HFF-Myc (cell line): ENCODE measurements at regions not wholly inside any gene's neighbourhood (a gene's known extent, or its start where the extent isn't known, plus 50 kb on each side); places are given as distances from the start of the nearest gene placed in this dataset.

Experiments
- DNase-seq: peaks from one replicate; pipeline ENCODE4 v3.0.0-alpha.2; 2011; ENCODE audit warnings: low read depth; ENCODE audit errors: extremely low read depth
- H3K4me3 ChIP-seq: replicated peaks from 2 replicates; pipeline ENCODE4 v1.5.1; 2011; ENCODE audit warnings: low read depth, mild to moderate bottlenecking, control low read depth, low read length
- CTCF ChIP-seq: IDR thresholded peaks from 2 replicates; pipeline ENCODE4 v1.5.1; 2012; ENCODE audit warnings: mild to moderate bottlenecking, low read depth, low read length, control low read depth; ENCODE audit errors: missing control alignments

GRCh38 chr14:85214471-85214870 lies 315.5 kb upstream of the FLRT2 start:
- TF ChIP-seq CTCF, result no peak
- DNase-seq, result no peak

GRCh38 chr14:85217412-85217811 lies 312.5 kb upstream of the FLRT2 start:
- no peak overlapping the region for H3K4me3 ChIP-seq
- no peak for TF ChIP-seq CTCF
- peak; percentile 37 for DNase-seq

More at GRCh38 chr14:85214471-85214870, 315.5 kb upstream of the FLRT2 start:
- H3K4me3 ChIP-seq, result no peak overlapping the region

- no peak for TF ChIP-seq CTCF
- no peak overlapping the region for H3K4me3 ChIP-seq
- DNase-seq, result no peak
These were observed 311.0 kb upstream of the FLRT2 start for GRCh38 chr14:85218982-85219381.

- no peak for TF ChIP-seq CTCF
- no peak for DNase-seq
These were observed 308.1 kb upstream of the FLRT2 start for GRCh38 chr14:85221832-85222231.

GRCh38 chr14:85222341-85222740 lies 307.6 kb upstream of the FLRT2 start:
- no peak for TF ChIP-seq CTCF

More at GRCh38 chr14:85221832-85222231, 308.1 kb upstream of the FLRT2 start:
- no peak overlapping the region for H3K4me3 ChIP-seq

GRCh38 chr14:85223667-85224066 lies 306.3 kb upstream of the FLRT2 start:
- no peak for TF ChIP-seq CTCF
- no peak for DNase-seq
- no peak overlapping the region for H3K4me3 ChIP-seq

More at GRCh38 chr14:85222341-85222740, 307.6 kb upstream of the FLRT2 start:
- no peak overlapping the region for H3K4me3 ChIP-seq
- DNase-seq, result no peak

GRCh38 chr14:85224241-85224640 lies 305.7 kb upstream of the FLRT2 start:
- no peak overlapping the region for H3K4me3 ChIP-seq
- no peak for TF ChIP-seq CTCF
- DNase-seq, result no peak
